SK-N-SH (cell line): ENCODE measurements at regions not wholly inside any gene's neighbourhood (a gene's known extent, or its start where the extent isn't known, plus 50 kb on each side); places are given as distances from the start of the nearest gene placed in this dataset.

Source experiments
- CTCF ChIA-PET: fragments of 300-600, 350-600 bp; formaldehyde crosslinking; extraction: SDS; loops from one replicate; lab custom pipeline; 2021; lab: Yijun Ruan, JAX
- POLR2A ChIA-PET: fragments of 350-600 bp; sonication (Branson Sonifier 250); formaldehyde crosslinking; extraction: SDS; loops from one replicate; lab custom pipeline; 2020; ENCODE audit warnings: antibody characterized with exemption, inconsistent platforms; lab: Yijun Ruan, JAX
- DNase-seq: peaks from one replicate; pipeline ENCODE4 v3.0.0; 2012
- H2AFZ ChIP-seq: fragments of 200-600 bp; sonication (generic); 2 replicates; pipeline ENCODE4 v1.8.1; 2016; ENCODE audit warnings: antibody characterized with exemption, mild to moderate bottlenecking, low read depth
- H3F3A ChIP-seq: fragments of 200-600 bp; sonication (generic); replicated peaks from 2 replicates; pipeline ENCODE3; 2016; ENCODE audit warnings: antibody characterized with exemption, mild to moderate bottlenecking; ENCODE audit not compliant: insufficient read depth
- H3K27ac ChIP-seq, 2 experiments: fragments of 200-500 bp in 1 of 2; fragments of 200-600 bp in 1 of 2; sonication (Bioruptor generic) in 1 of 2; sonication (generic), shearing (Covaris generic) in 1 of 2; 2 replicates each; pipeline versions ENCODE4 v1.5.1 to v1.6.1; 2014 to 2016; ENCODE audit warnings: low read depth in 2 of 2, inconsistent platforms in 1 of 2, low read length in 1 of 2, mild to moderate bottlenecking in 1 of 2, mixed read lengths in 1 of 2
- H3K27me3 ChIP-seq: fragments of 200-600 bp; sonication (generic), shearing (Covaris generic); 2 replicates; pipeline ENCODE4 v1.6.1; 2016; ENCODE audit warnings: mixed run types; ENCODE audit not compliant: insufficient read depth
- H3K36me3 ChIP-seq, 2 experiments: fragments of 200-500 bp in 1 of 2; fragments of 200-600 bp in 1 of 2; sonication (Bioruptor generic) in 1 of 2; sonication (generic) in 1 of 2; replicated peaks in 1 of 2; 2 replicates each; pipeline versions ENCODE3 to v1.5.1; 2014 to 2016; ENCODE audit warnings: low read length in 1 of 2, mild to moderate bottlenecking in 1 of 2; ENCODE audit not compliant: insufficient read depth in 2 of 2, control insufficient read depth in 1 of 2
- H3K4me1 ChIP-seq, 2 experiments: fragments of 200-500 bp in 1 of 2; fragments of 200-600 bp in 1 of 2; sonication (Bioruptor generic) in 1 of 2; sonication (generic), shearing (Covaris generic) in 1 of 2; 2 replicates each; pipeline versions ENCODE4 v1.5.1 to v1.6.1; 2014 to 2016; ENCODE audit warnings: low read depth in 1 of 2, low read length in 1 of 2, mixed run types in 1 of 2; ENCODE audit not compliant: insufficient read depth in 2 of 2, control insufficient read depth in 1 of 2
- H3K4me2 ChIP-seq: fragments of 200-600 bp; sonication (generic), shearing (Covaris generic); 2 replicates; pipeline ENCODE4 v1.6.1; 2017; ENCODE audit warnings: mixed run types
- H3K4me3 ChIP-seq, 2 experiments: fragments of 200-500 bp in 1 of 2; fragments of 200-600 bp in 1 of 2; sonication (Bioruptor generic) in 1 of 2; sonication (generic), shearing (Covaris generic) in 1 of 2; 2 replicates each; pipeline versions ENCODE4 v1.5.1 to v1.8.1; 2014 to 2016; ENCODE audit warnings: low read depth in 2 of 2, inconsistent platforms in 1 of 2, low read length in 1 of 2, mild to moderate bottlenecking in 1 of 2, mixed read lengths in 1 of 2, moderate library complexity in 1 of 2
- H3K79me2 ChIP-seq: fragments of 200-600 bp; sonication (generic); 2 replicates; pipeline ENCODE4 v1.8.1; 2017; ENCODE audit warnings: mild to moderate bottlenecking; ENCODE audit not compliant: insufficient read depth
- H3K9ac ChIP-seq: fragments of 200-600 bp; sonication (generic); 2 replicates; pipeline ENCODE4 v1.6.1; 2017; ENCODE audit warnings: mixed run types
- H3K9me2 ChIP-seq: fragments of 200-600 bp; sonication (generic); 2 replicates; pipeline ENCODE4 v1.6.1; 2017; ENCODE audit warnings: mixed run types
- H3K9me3 ChIP-seq: fragments of 200-600 bp; sonication (generic); 2 replicates; pipeline ENCODE4 v1.6.1; 2017; ENCODE audit warnings: mixed run types, mild to moderate bottlenecking, moderate library complexity
- H4K20me1 ChIP-seq: fragments of 200-600 bp; sonication (generic); 2 replicates; pipeline ENCODE4 v1.6.1; 2017; ENCODE audit warnings: mild to moderate bottlenecking, mixed run types; ENCODE audit not compliant: insufficient read depth
- CHD2 ChIP-seq: fragments of 150-350 bp; IDR thresholded peaks from 2 replicates; pipeline ENCODE4 v1.6.1; 2018; ENCODE audit warnings: low read length; ENCODE audit not compliant: partially characterized antibody
- ELF1 ChIP-seq: IDR thresholded peaks from 2 replicates; pipeline ENCODE4 v1.4.0; 2012
- EZH2phosphoT487 ChIP-seq: fragments of 200-600 bp; sonication (generic); IDR thresholded peaks from 2 replicates; pipeline ENCODE4 v1.6.1; 2017; ENCODE audit warnings: low read depth, mixed run types, mild to moderate bottlenecking, antibody characterized with exemption, moderate library complexity, borderline replicate concordance
- FOSL2 ChIP-seq: IDR thresholded peaks from 2 replicates; pipeline ENCODE4 v1.4.0; 2012; ENCODE audit warnings: low read depth, mild to moderate bottlenecking, moderate library complexity, borderline replicate concordance
- FOXJ3 ChIP-seq: sonication (generic); formaldehyde crosslinking; IDR thresholded peaks from 2 replicates; pipeline ENCODE4 v1.5.1; 2020; ENCODE audit warnings: mild to moderate bottlenecking, missing genetic modification reagents
- GABPA ChIP-seq: IDR thresholded peaks from 2 replicates; pipeline ENCODE4 v1.4.0; 2012; ENCODE audit warnings: low read depth, mild to moderate bottlenecking
- GATA2 ChIP-seq: sonication (generic); formaldehyde crosslinking; IDR thresholded peaks from 2 replicates; pipeline ENCODE4 v1.5.0; 2020; ENCODE audit warnings: mild to moderate bottlenecking, missing genetic modification reagents
- RFX5 ChIP-seq: IDR thresholded peaks from 2 replicates; pipeline ENCODE4 v1.6.1; 2012; ENCODE audit warnings: mild to moderate bottlenecking, improper control_type of control experiment, low read length
- SIN3A ChIP-seq: IDR thresholded peaks from 2 replicates; pipeline ENCODE4 v1.6.1; 2012; ENCODE audit warnings: low read depth, mild to moderate bottlenecking, low read length, moderate library complexity, borderline replicate concordance
- TEAD4 ChIP-seq: IDR thresholded peaks from 2 replicates; pipeline ENCODE4 v1.4.0; 2012; ENCODE audit warnings: mild to moderate bottlenecking, borderline replicate concordance; ENCODE audit not compliant: insufficient read depth
- WGBS: methylation state at CpG from one replicate; pipeline ENCODE4 v1.1.6; 2017; ENCODE audit warnings: low lambda C conversion rate; 5-methylcytosine and 5-hydroxymethylcytosine counted together
- TF ChIP-seq, protein P1 (sequence below): fragments of 150-350 bp; IDR thresholded peaks from 2 replicates; pipeline ENCODE4 v1.6.1; 2016; ENCODE audit warnings: mild to moderate bottlenecking, low read depth, low read length
- TF ChIP-seq, protein P2 (sequence below): fragments of 150-350 bp; IDR thresholded peaks from 2 replicates; pipeline ENCODE4 v1.6.1; 2017; ENCODE audit warnings: antibody characterized with exemption, low read length, low read depth, borderline replicate concordance
- TF ChIP-seq, protein P3 (sequence below): IDR thresholded peaks from 2 replicates; pipeline ENCODE4 v1.4.0; 2012; ENCODE audit warnings: low read depth
- TF ChIP-seq, protein P4 (sequence below): IDR thresholded peaks from 2 replicates; pipeline ENCODE4 v1.6.1; 2012; ENCODE audit warnings: mild to moderate bottlenecking, low read depth, low read length, moderate library complexity
- TF ChIP-seq, protein P5 (sequence below): IDR thresholded peaks from 2 replicates; pipeline ENCODE4; 2012

DNA sequence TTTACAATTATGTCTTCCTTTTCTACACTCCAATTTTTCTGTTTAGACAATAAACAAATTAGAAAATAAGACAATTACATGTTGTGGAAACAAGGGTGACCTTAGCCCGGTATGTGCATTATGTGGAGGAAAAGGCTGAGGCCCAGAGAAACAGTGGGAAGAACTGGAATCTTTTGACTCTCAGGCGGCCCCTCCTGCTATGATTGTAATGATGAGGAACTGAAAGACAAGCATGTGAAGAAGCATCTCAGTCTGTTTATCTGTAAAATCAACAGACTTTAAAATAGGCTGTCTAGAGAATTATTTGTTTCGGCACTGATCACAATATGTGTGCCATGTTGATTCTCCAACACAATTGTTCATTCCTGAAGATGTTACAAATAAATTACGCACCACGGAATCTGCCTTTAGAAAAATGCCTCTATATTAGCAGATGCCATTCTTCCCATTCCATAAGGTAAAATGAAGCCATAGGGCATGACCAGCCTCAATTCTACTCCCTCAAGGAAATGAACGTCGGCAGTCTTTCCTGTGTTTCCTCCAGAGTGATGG is 1201.6 kb upstream of the CITED2 start:
- POLR2A ChIA-PET: no interaction called here
- Histone ChIP-seq H4K20me1 (no peaks in the 10 kb centered on the region), H3K36me3 (peaks cover 0 to 3% of the 10 kb centered on the region in 2 experiments), H2AFZ (peak overlapping the region; percentile 70; the same call in 1 of the 2 replicates), H3K4me1 (peaks cover 0 to 15% of the 10 kb centered on the region in 2 experiments; a peak in 2 of 4 replicates), H3K9me3 (no peaks in the 10 kb centered on the region), H3K4me3 (no peak overlapping the region), H3K9ac (no peak overlapping the region), H3K79me2 (no peaks in the 10 kb centered on the region; the same call in 1 of the 2 replicates), H3F3A (peaks cover 24% of the 10 kb centered on the region), H3K4me2 (no peak overlapping the region), H3K9me2 (no peaks in the 10 kb centered on the region), H3K27me3 (no peaks in the 10 kb centered on the region), H3K27ac (peak overlapping the region in 1 of 2 experiments; percentile 62; a peak in 1 of 4 replicates)
- TF ChIP-seq EZH2phosphoT487: no peak
- TF ChIP-seq FOSL2: no peak
- no peak for TF ChIP-seq GABPA
- TF ChIP-seq ELF1: no peak
- TF ChIP-seq, protein P1, sequence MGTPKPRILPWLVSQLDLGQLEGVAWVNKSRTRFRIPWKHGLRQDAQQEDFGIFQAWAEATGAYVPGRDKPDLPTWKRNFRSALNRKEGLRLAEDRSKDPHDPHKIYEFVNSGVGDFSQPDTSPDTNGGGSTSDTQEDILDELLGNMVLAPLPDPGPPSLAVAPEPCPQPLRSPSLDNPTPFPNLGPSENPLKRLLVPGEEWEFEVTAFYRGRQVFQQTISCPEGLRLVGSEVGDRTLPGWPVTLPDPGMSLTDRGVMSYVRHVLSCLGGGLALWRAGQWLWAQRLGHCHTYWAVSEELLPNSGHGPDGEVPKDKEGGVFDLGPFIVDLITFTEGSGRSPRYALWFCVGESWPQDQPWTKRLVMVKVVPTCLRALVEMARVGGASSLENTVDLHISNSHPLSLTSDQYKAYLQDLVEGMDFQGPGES: no peak
- TF ChIP-seq GATA2 (CRISPR knock-in tag): no peak
- no peak for TF ChIP-seq CHD2
- TF ChIP-seq, protein P2, sequence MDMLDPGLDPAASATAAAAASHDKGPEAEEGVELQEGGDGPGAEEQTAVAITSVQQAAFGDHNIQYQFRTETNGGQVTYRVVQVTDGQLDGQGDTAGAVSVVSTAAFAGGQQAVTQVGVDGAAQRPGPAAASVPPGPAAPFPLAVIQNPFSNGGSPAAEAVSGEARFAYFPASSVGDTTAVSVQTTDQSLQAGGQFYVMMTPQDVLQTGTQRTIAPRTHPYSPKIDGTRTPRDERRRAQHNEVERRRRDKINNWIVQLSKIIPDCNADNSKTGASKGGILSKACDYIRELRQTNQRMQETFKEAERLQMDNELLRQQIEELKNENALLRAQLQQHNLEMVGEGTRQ: no peak
- TF ChIP-seq, protein P3, sequence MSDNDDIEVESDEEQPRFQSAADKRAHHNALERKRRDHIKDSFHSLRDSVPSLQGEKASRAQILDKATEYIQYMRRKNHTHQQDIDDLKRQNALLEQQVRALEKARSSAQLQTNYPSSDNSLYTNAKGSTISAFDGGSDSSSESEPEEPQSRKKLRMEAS: no peak
- no peak for TF ChIP-seq TEAD4
- TF ChIP-seq, protein P4, sequence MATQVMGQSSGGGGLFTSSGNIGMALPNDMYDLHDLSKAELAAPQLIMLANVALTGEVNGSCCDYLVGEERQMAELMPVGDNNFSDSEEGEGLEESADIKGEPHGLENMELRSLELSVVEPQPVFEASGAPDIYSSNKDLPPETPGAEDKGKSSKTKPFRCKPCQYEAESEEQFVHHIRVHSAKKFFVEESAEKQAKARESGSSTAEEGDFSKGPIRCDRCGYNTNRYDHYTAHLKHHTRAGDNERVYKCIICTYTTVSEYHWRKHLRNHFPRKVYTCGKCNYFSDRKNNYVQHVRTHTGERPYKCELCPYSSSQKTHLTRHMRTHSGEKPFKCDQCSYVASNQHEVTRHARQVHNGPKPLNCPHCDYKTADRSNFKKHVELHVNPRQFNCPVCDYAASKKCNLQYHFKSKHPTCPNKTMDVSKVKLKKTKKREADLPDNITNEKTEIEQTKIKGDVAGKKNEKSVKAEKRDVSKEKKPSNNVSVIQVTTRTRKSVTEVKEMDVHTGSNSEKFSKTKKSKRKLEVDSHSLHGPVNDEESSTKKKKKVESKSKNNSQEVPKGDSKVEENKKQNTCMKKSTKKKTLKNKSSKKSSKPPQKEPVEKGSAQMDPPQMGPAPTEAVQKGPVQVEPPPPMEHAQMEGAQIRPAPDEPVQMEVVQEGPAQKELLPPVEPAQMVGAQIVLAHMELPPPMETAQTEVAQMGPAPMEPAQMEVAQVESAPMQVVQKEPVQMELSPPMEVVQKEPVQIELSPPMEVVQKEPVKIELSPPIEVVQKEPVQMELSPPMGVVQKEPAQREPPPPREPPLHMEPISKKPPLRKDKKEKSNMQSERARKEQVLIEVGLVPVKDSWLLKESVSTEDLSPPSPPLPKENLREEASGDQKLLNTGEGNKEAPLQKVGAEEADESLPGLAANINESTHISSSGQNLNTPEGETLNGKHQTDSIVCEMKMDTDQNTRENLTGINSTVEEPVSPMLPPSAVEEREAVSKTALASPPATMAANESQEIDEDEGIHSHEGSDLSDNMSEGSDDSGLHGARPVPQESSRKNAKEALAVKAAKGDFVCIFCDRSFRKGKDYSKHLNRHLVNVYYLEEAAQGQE: no peak
- TF ChIP-seq SIN3A: no peak
- no peak for TF ChIP-seq FOXJ3 (CRISPR knock-in tag)
- TF ChIP-seq RFX5: no peak
- TF ChIP-seq, protein P5, sequence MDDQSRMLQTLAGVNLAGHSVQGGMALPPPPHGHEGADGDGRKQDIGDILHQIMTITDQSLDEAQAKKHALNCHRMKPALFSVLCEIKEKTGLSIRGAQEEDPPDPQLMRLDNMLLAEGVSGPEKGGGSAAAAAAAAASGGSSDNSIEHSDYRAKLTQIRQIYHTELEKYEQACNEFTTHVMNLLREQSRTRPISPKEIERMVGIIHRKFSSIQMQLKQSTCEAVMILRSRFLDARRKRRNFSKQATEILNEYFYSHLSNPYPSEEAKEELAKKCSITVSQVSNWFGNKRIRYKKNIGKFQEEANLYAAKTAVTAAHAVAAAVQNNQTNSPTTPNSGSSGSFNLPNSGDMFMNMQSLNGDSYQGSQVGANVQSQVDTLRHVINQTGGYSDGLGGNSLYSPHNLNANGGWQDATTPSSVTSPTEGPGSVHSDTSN: no peak
- CTCF ChIA-PET: no interaction called here
- DNase-seq: no peak
- WGBS: 64% methylated on average over 7 of the region's 7 CpGs
